H7 (cell line): ENCODE measurements at regions not wholly inside any gene's neighbourhood (a gene's known extent, or its start where the extent isn't known, plus 50 kb on each side); places are given as distances from the start of the nearest gene placed in this dataset.
"Not testable (repeated sequence)": the region's sequence is repeated elsewhere in the genome, so short reads cannot be mapped to it uniquely, and the experiment has no call there.

Source experiments
- DNase-seq: peaks from one replicate; pipeline ENCODE4 v3.0.0; 2012
- H3K27me3 ChIP-seq: 2 replicates; pipeline ENCODE4 v1.6.0; 2011; ENCODE audit warnings: mild to moderate bottlenecking, low read length; ENCODE audit not compliant: control insufficient read depth, insufficient read depth
- H3K36me3 ChIP-seq: replicated peaks from 2 replicates; pipeline ENCODE4 v1.5.1; 2011; ENCODE audit warnings: low read length; ENCODE audit not compliant: control insufficient read depth, insufficient read depth
- H3K4me3 ChIP-seq: 2 replicates; pipeline ENCODE4 v1.5.1; 2011; ENCODE audit warnings: low read depth, mild to moderate bottlenecking, control low read depth, low read length, moderate library complexity; ENCODE audit not compliant: insufficient read depth

GRCh38 chr5:84480873-84481637, 96.4 kb upstream of the EDIL3 start:
- Histone ChIP-seq H3K27me3 (no peaks in the 10 kb centered on the region), H3K36me3 (no peaks in the 10 kb centered on the region), H3K4me3 (no peak overlapping the region)
- peak; percentile 9 for DNase-seq

- DNase-seq: no peak
- Histone ChIP-seq H3K36me3 (no peaks in the 10 kb centered on the region), H3K27me3 (no peaks in the 10 kb centered on the region)
These were observed 93.9 kb upstream of the EDIL3 start for GRCh38 chr5:84478603-84479002.

GRCh38 chr5:84477485-84477884, 92.8 kb upstream of the EDIL3 start:
- no peak for DNase-seq
- no peaks in the 10 kb centered on the region for H3K36me3 ChIP-seq
- H3K27me3 ChIP-seq: no peaks in the 10 kb centered on the region
- no peak overlapping the region for H3K4me3 ChIP-seq

More at GRCh38 chr5:84478603-84479002, 93.9 kb upstream of the EDIL3 start:
- no peak overlapping the region for H3K4me3 ChIP-seq

- no peak for DNase-seq
- Histone ChIP-seq H3K36me3 (no peaks in the 10 kb centered on the region), H3K4me3 (no peak overlapping the region), H3K27me3 (no peaks in the 10 kb centered on the region)
These were observed 89.4 kb upstream of the EDIL3 start for GRCh38 chr5:84474126-84474525.

- no peaks in the 10 kb centered on the region for H3K36me3 ChIP-seq
- no peak for DNase-seq
- H3K27me3 ChIP-seq: no peaks in the 10 kb centered on the region
- H3K4me3 ChIP-seq: no peak overlapping the region
These were observed 68.7 kb upstream of the EDIL3 start for GRCh38 chr5:84453405-84453804.

- Histone ChIP-seq H3K27me3 (no peaks in the 10 kb centered on the region), H3K36me3 (no peaks in the 10 kb centered on the region), H3K4me3 (no peak overlapping the region)
- DNase-seq: peak; percentile 15
These were observed 66.1 kb upstream of the EDIL3 start for GRCh38 chr5:84450617-84451414.

GRCh38 chr5:84445049-84445685, 60.5 kb upstream of the EDIL3 start:
- no peak overlapping the region for H3K4me3 ChIP-seq
- no peaks in the 10 kb centered on the region for H3K36me3 ChIP-seq
- no peaks in the 10 kb centered on the region for H3K27me3 ChIP-seq
- no peak for DNase-seq

- Histone ChIP-seq H3K27me3 (no peaks in the 10 kb centered on the region), H3K36me3 (no peaks in the 10 kb centered on the region), H3K4me3 (no peak overlapping the region)
- DNase-seq: no peak
These were observed 53.8 kb upstream of the EDIL3 start for GRCh38 chr5:84438456-84438855.

- Histone ChIP-seq H3K4me3 (no peak overlapping the region), H3K27me3 (no peaks in the 10 kb centered on the region), H3K36me3 (no peaks in the 10 kb centered on the region)
- DNase-seq: no peak
These were observed 53.1 kb upstream of the EDIL3 start for GRCh38 chr5:84437673-84438315.

- H3K36me3 ChIP-seq: no peaks in the 10 kb centered on the region
- DNase-seq: no peak
- no peak overlapping the region for H3K4me3 ChIP-seq
- H3K27me3 ChIP-seq: no peaks in the 10 kb centered on the region
These were observed 52.2 kb upstream of the EDIL3 start for GRCh38 chr5:84436866-84437265.

- not testable (repeated sequence) for DNase-seq, H3K27me3 ChIP-seq, H3K4me3 ChIP-seq, H3K36me3 ChIP-seq
These were observed 51.2 kb upstream of the EDIL3 start for GRCh38 chr5:84435861-84436346.
